Suppressor macrophage (primary cell): ENCODE measurements at regions not wholly inside any gene's neighbourhood (a gene's known extent, or its start where the extent isn't known, plus 50 kb on each side); places are given as distances from the start of the nearest gene placed in this dataset.
"Not testable (repeated sequence)": the region's sequence is repeated elsewhere in the genome, so short reads cannot be mapped to it uniquely, and the experiment has no call there.

ENCODE experiments used
- DNase-seq, 4 experiments: peaks; one replicate each; pipeline ENCODE4 v3.0.0-alpha.2; 2020 to 2022

DNA sequence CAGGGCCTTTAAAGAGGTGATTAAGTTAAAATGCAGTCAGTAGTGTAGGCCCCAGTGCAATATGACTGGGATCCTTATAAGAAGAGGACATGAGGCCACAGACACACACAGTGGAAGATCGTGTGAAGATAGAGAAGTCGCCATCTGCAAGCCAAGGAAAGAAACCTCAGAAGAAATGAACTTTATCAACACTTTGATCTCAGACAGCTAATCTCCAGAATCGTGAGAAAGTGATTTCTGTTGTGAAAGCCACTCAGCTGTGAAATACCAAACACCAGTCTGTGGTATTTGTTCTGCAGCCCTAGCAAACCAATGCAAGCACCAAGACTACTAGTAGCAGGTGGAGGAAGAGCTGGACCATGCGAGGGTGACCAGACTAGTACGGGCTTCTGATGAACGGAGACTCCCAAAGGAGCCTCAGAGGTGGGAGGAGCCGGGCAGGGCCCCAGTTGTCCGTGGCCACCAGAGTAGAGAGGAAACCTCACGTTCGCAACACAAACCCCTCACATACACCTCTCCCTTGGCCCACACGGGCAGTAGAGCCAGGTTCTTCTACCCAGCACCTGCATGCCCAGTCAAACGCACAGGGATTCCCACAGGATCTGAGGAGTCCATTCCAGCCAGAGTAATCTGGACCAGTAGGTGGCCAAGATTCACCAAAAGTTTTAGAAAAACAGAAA is 243.0 kb downstream of the TTC8 start:
- DNase-seq, result no peak

DNA sequence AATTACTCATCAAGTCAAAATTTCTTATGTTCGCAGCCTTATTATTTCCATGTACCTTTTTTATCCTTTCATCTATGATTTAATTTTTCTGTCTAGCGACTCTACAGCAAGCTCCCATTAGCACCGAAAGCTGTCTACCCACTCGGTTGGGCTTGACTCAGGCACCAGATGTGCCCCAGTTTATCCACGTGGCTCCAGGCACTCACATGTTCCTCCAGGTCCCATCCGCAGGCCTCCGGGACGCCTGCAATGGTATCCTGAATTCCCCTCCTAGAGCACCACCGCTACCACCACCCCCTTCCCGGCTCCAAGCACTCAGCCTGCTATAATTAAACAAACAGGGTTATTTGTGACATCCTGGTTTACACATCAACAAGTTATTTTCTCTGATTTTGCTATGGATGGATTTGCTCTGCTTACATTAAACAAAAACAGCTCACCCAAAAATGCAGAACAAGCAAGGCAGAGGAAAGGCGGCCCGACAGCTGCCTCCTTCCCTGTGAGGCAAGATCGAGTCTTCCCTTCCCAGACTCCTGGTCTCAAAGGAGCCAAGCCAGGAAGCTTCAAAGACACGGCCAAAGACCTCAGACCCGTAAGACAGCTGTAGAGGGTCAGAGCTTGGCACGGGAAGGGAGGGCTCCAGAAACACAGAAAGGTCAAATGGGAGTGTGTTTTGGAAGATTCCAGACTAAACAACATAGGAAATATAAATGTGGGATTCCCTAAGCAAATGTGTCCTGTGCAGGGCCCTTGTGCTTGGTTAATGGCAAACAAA is 253.8 kb downstream of the TTC8 start:
- no peak for DNase-seq

DNA sequence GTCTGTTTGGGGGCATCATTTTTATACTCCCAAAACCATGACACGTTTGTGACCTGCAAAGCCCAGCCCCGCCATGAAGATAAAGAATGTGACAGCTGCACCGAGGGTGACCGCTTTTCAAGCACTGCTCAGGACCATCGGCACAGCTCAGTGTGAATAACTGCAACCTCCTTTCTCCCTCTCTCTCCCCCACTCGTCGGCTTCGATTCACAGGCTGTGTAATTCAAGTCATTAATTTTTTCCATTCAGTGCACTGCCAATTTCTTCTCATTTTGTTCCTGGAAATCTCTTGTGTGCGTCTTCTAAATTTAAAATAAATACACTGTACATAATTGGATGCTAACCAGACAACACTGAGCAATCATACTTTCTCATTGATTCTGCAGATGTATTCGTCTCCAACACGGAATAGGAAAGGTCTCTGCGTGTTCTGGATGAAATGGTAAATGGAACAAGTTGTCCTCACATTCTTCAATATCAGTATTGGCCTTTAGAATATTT is 260.8 kb downstream of the TTC8 start:
- DNase-seq, result no peak

DNA sequence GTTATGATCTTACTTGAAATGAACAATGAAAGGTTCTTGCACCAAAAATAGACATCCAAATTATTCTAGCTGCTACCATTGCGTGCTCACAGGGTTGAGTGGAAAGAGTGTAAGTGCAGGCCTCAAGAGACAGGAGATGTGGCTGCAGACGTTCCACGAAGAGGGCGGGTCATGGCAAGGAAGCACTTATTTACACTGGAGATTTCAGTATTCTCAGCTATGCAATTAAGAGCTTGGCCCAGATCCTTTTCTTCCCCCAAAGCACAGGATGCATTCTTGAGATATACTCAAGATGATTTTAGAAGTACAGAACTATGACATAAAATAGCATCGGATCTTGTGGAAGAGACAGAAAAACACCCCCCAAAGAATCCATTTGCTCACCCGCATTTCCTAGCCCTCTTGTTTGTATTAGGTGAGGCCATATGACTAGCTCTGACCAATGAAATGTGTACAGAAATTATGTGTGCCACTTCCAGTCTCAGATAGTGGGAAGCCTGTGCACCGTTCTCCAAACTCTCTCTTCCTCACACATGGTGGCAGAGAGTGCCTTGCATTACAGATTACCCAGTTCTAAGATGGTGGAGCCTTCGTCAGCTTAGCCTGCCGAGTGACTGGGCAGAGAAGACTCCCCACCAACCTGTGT is 261.4 kb downstream of the TTC8 start:
- DNase-seq, result no peak

DNA sequence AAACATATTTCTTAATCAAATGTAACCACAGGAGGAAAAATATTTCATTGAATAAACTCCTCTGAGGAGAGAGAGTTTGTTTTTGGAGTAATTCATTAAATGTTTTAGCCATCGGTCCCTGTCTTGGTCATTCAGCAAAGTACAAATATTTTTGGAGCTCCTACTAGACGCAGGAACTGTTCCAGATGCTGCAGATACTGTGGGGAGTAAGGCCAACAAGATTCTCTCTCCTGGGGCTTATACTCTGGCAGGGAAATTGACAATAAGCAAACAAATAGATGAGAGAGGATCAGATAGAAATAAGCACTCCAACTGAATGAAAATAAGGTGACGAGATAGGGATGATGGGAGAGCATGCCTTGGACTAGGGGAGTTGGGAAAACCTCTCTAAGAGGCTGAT is 264.1 kb downstream of the TTC8 start:
- no peak for DNase-seq

DNA sequence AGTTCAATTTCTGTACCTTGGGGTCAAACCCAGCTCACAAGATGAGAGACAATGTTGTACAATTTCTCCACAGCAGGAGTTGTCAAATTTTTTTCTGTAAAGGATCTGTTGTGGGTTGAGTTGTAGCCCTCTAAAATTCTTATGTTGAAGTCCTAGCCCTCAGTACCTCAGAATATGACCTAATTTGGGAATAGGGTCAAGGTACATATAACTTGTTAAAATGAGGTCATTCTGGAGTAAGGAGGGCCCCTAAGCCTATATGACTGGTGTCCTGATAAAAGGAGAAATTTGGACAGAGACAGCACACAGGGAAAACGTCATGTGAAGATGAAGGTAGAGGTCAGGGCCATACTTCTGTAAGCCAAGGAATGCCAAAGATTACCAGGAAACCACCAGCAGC is 264.9 kb downstream of the TTC8 start:
- no peak for DNase-seq

DNA sequence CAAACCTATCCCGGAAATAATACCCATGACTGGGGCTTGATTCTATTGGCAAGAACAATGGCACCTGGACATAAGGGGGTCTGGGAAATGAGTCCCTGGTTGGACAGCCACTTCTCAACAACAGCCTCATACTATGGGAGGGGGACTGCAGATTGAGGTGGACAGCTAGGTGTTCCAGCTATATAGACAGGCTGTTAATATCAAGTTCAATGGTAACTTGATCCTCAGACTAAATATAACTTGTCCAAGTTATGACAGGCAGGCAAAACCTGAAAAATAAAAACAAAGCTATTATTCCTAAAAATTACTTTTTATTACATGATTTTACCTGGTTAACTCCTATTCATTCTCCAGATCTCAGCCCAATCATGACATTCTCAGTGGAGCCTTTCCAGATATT is 267.3 kb downstream of the TTC8 start:
- DNase-seq, result no peak

DNA sequence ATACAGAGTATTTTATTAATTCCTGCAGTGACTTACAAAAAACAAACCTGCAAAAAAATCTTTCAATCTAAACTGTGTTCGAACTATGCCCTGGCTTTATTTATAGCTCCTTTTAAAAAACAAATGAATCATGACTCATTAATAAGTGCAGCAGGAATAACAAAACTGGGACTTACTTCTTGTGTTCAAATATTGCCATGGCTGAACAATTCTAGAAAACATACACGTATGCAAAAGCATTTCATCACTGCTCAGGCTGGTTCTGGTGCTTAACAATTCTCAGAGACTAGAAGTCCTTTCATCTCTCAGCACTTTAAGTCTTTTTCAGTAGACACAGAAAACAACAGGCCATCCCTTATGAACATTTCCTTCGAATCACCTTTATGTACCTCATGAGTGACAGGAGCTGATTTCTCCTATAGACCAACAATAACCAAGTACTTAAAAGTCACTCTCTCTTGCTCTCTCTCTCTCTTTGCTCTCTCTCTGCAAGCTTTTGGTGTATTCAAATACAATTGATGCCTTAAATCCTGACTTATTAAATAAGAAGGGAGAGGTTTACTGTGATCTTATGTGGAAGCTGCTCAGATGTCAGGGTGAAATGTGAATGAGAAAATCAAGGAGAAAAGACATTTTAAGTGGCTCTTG is 268.8 kb downstream of the TTC8 start:
- DNase-seq, result no peak

DNA sequence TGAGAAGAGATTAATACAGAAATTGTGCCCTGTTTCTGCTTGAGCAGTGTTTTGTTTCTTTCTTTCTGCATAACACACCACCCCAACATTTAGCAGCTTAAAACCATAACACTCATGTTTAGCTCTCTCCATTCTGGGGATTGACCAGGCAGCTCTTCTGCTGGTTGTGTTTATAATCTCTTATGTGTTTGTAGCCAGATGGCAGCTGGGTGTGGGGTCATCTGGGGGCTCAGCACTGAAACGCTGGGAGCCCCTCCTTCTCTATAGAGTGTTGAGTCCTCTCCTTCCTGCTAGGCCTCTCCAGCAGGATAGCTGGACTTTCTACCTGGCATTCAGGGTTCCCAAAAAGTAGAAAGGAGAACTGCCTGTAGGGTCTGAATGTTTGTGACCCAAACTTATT is 270.6 kb downstream of the TTC8 start:
- no peak for DNase-seq

DNA sequence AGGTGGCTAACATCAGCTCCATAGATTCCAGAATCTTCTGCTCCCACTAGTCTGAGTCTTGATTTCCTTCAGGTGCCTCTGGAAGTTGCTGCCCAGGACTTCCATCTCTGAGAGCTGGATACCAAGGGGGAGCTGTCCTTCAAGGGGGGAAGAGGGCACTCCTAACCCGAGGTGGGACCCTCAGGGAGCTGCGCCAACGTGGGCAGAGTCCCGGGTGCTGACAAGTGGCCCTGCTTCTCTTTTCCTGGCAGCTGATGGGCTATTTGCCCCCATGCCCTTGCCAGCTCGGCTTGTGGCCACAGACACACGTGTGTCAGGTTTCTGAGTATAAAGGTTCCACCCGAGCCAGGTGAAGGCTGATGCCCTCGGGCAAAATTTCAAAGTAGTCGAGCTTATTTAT is 272.5 kb downstream of the TTC8 start:
- no peak for DNase-seq

DNA sequence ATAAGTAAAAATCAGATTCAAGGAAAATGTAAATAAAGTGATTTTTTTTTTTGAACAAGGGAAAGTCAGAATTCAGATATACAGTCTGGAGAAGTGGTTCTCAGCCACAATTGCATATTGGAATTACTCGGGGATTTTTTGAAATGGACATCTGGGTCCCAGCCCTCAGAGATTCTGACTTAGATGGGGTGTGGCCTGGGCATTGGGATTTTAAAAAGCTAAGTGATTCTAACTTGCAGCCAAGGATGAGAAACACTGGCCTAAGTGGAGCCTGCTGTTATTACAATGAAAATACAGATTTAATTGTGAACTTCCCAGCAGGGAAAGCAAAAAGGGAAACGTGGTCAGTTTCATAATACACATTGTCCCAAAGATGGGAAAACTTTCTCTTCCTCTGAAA is 273.8 kb downstream of the TTC8 start:
- no peak for DNase-seq

DNA sequence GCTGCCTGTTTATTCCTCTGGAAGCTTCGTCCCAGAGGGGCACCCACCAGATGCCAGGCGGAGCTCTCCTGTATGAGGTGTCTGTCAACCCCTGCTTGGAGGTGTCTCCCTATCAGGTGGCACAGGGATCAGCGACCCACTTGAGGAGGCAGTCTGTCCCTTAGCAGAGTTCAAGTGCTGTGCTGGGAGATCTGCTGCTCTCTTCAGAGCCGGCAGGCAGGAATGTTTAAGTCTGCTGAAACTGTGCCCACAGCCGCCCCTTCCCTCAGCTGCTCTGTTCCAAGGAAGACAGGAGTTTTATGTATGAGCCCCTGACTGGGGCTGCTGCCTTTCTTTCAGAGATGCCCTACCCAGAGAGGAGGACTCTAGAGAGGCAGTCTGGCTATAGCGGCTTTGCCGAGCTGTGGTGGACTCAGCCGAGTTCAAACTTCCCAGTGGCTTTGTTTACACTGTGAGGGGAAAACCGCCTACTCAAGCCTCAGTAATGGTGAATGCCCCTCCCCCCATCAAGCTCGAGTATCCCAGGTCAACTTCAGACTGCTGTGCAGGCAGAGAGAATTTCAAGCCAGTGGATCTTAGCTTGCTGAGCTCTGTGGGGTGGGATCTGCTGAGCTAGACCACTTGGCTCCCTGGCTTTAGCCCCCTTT is 279.8 kb downstream of the TTC8 start:
- not testable (repeated sequence) for DNase-seq

DNA sequence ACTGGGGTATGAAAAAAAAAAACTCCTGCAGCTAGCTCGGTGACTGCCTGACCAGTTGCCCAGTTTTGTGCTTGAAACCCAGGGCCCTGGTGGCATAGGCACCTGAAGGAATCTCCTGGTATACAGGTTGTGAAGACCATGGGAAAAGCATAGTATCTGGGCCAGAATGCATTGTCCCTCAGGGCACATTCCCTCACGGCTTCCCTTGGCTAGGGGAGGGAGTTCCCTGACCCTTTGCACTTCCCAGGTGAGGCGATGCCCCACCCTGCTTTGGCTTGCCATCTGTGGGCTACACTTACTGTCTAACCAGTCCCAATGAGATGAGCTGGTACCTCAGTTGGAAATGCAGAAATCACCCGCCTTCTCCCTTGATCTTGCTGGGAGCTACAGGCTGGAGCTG is 280.4 kb downstream of the TTC8 start:
- DNase-seq, result not testable (repeated sequence)
